Liver (tissue), 3 donors: ENCODE measurements at regions not wholly inside any gene's neighbourhood (a gene's known extent, or its start where the extent isn't known, plus 50 kb on each side); places are given as distances from the start of the nearest gene placed in this dataset.

ENCODE experiments used
- SP1 ChIP-seq: IDR thresholded peaks from 2 replicates; pipeline ENCODE4 v1.6.1; 2018; ENCODE audit warnings: antibody characterized with exemption, mild to moderate bottlenecking
- TF ChIP-seq, protein P1 (sequence below): IDR thresholded peaks from 2 replicates; pipeline ENCODE4 v1.6.1; 2016; ENCODE audit warnings: antibody characterized with exemption, mild to moderate bottlenecking
- TF ChIP-seq, protein P2 (sequence below): fragments of 150-350 bp; IDR thresholded peaks from 2 replicates; pipeline ENCODE4 v1.5.1; 2017; ENCODE audit warnings: improper control_type of control experiment, low read depth, low read length; ENCODE audit not compliant: missing input control
- TF ChIP-seq, protein P3 (sequence below): IDR thresholded peaks from 2 replicates; pipeline ENCODE4 v1.6.1; 2016; ENCODE audit warnings: antibody characterized with exemption
- donor health status: healthy.
- donor health status: healthy.

DNA sequence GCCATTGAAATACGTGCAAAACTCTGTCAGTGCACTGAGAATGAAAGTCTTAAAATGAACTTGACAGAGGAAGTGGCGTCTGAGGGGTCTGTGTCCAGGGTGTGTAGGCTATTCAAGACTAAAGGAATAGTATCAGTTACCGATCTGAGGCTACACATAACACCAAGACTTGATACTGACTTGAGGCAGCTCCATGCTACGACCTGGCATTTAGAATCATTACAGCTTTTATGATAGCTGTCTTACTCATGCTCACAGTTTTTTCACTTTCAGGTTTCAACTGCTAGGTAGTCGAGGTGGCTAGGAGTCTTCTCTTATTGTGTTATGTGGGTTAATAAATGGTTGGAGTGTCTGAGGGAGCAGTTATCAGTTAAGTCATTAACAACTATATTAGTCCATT lies 92.8 kb upstream of the SLCO6A1 start:
- TF ChIP-seq, protein P1, sequence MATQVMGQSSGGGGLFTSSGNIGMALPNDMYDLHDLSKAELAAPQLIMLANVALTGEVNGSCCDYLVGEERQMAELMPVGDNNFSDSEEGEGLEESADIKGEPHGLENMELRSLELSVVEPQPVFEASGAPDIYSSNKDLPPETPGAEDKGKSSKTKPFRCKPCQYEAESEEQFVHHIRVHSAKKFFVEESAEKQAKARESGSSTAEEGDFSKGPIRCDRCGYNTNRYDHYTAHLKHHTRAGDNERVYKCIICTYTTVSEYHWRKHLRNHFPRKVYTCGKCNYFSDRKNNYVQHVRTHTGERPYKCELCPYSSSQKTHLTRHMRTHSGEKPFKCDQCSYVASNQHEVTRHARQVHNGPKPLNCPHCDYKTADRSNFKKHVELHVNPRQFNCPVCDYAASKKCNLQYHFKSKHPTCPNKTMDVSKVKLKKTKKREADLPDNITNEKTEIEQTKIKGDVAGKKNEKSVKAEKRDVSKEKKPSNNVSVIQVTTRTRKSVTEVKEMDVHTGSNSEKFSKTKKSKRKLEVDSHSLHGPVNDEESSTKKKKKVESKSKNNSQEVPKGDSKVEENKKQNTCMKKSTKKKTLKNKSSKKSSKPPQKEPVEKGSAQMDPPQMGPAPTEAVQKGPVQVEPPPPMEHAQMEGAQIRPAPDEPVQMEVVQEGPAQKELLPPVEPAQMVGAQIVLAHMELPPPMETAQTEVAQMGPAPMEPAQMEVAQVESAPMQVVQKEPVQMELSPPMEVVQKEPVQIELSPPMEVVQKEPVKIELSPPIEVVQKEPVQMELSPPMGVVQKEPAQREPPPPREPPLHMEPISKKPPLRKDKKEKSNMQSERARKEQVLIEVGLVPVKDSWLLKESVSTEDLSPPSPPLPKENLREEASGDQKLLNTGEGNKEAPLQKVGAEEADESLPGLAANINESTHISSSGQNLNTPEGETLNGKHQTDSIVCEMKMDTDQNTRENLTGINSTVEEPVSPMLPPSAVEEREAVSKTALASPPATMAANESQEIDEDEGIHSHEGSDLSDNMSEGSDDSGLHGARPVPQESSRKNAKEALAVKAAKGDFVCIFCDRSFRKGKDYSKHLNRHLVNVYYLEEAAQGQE = no peak
- TF ChIP-seq, protein P2, sequence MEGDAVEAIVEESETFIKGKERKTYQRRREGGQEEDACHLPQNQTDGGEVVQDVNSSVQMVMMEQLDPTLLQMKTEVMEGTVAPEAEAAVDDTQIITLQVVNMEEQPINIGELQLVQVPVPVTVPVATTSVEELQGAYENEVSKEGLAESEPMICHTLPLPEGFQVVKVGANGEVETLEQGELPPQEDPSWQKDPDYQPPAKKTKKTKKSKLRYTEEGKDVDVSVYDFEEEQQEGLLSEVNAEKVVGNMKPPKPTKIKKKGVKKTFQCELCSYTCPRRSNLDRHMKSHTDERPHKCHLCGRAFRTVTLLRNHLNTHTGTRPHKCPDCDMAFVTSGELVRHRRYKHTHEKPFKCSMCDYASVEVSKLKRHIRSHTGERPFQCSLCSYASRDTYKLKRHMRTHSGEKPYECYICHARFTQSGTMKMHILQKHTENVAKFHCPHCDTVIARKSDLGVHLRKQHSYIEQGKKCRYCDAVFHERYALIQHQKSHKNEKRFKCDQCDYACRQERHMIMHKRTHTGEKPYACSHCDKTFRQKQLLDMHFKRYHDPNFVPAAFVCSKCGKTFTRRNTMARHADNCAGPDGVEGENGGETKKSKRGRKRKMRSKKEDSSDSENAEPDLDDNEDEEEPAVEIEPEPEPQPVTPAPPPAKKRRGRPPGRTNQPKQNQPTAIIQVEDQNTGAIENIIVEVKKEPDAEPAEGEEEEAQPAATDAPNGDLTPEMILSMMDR = no peak
- TF ChIP-seq, protein P3, sequence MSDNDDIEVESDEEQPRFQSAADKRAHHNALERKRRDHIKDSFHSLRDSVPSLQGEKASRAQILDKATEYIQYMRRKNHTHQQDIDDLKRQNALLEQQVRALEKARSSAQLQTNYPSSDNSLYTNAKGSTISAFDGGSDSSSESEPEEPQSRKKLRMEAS = no peak
- no peak for TF ChIP-seq SP1
